ENCODE measurements at regions not wholly inside any gene's neighbourhood (a gene's known extent, or its start where the extent isn't known, plus 50 kb on each side); places are given as distances from the start of the nearest gene placed in this dataset.

GRCh38 chr5:126707080-126707479 lies 69.9 kb upstream of the LMNB1 start:
- DNase-seq, result no peak
- Histone ChIP-seq H3K27ac (ENCODE audit: low read depth, low read length) (no peak overlapping the region), H3K4me3 (ENCODE audit: low read length) (no peak overlapping the region), H3K36me3 (ENCODE audit: control insufficient read depth in 2 of 3, insufficient read depth in 3 of 3, low read length in 3 of 3) (no peaks in the 10 kb centered on the region), H3K27me3 (ENCODE audit: control insufficient read depth in 2 of 2, insufficient read depth in 2 of 2, low read length in 2 of 2) (no peaks in the 10 kb centered on the region), H3K4me1 (ENCODE audit: control insufficient read depth in 2 of 2, insufficient read depth in 2 of 2, low read length in 2 of 2) (no peaks in the 10 kb centered on the region), H3K9me3 (ENCODE audit: control insufficient read depth in 2 of 3, low read length in 3 of 3) (no peaks in the 10 kb centered on the region)
- CTCF ChIA-PET, result interaction anchor here (0.6 kb wide), 1 partner anchor 126 kb away, joined by 4 read pairs; no protein-coding TSS in a partner anchor
- POLR2A ChIA-PET, result no interaction called here
- Mint-ChIP-seq H3K4me3 (no peak overlapping the region), H3K27ac (no peak overlapping the region), H3K36me3 (peaks cover 0 to 5% (median 0%) of the 10 kb centered on the region in 5 donors), H3K4me1 (no peaks in the 10 kb centered on the region), H3K9me3 (peaks cover 0 to 6% (median 2%) of the 10 kb centered on the region in 11 donors), H3K27me3 (no peaks in the 10 kb centered on the region)
- ATAC-seq, result no peak
- intact Hi-C loops (cut with micrococcal nuclease), result no loop called here

DNA sequence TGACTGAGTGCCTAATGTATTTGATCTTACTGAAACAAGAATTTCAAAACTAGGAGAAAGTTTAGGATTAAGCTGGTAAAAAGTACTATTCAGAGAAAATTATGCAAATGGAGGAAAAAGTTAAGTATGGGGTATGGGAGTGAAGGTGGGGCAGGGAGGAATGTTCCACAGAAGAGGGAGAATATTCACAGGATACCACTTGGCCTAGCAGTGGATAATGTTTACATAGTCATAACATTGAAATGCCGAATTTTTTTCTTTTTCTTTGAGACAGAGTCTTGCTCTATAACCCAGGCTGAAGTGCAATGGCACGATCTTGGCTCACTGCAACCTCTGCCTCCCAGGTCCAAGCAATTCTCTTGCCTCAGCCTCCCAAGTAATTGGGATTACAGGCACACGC lies 61.2 kb upstream of the LMNB1 start:
- H3K4me3 Mint-ChIP-seq, result no peak overlapping the region
- POLR2A ChIA-PET, result no interaction called here

DNA sequence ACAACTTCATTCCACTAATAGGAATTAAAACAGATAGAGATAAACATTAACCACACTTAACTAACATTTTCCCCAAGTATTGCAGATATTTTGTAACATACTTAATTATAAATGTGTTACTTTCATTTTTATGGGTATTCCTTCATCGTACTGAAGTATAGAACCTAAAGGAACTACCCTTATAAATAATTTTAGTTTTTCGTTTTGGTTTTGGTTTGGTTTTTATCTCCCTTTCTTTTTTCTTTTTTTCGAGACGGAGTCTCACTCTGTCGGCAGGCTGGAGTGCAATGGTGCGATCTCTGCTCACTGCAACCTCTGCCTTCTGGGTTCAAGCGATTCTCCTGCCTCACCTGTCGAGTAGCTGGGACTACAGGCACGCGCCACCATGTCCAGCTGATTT lies 60.1 kb upstream of the LMNB1 start:
- DNase-seq (no peak), ATAC-seq (no peak)
- no peak overlapping the region for H3K27ac Mint-ChIP-seq
- Histone ChIP-seq H3K27ac (ENCODE audit: low read depth, low read length) (no peak overlapping the region), H3K4me1 (ENCODE audit: control insufficient read depth in 2 of 2, insufficient read depth in 2 of 2, low read length in 2 of 2) (peaks cover 0 to 3% of the 10 kb centered on the region in 2 donors), H3K27me3 (ENCODE audit: control insufficient read depth in 2 of 2, insufficient read depth in 2 of 2, low read length in 2 of 2) (no peaks in the 10 kb centered on the region), H3K4me3 (ENCODE audit: low read length) (no peak overlapping the region), H3K9me3 (ENCODE audit: control insufficient read depth in 2 of 3, low read length in 3 of 3) (no peaks in the 10 kb centered on the region), H3K36me3 (ENCODE audit: control insufficient read depth in 2 of 3, insufficient read depth in 3 of 3, low read length in 3 of 3) (no peaks in the 10 kb centered on the region)
- ChIA-PET CTCF (no interaction called here), POLR2A (no interaction called here)
- intact Hi-C loops (cut with micrococcal nuclease), result no loop called here
- H3K4me3 Mint-ChIP-seq, result no peak overlapping the region
- peaks cover 0 to 5% (median 0%) of the 10 kb centered on the region in 7 donors for H3K4me1 Mint-ChIP-seq
- H3K9me3 Mint-ChIP-seq, result peaks cover 0 to 5% (median 0%) of the 10 kb centered on the region in 11 donors
- H3K27me3 Mint-ChIP-seq, result peaks cover 0 to 4% (median 0%) of the 10 kb centered on the region in 5 donors
- H3K36me3 Mint-ChIP-seq, result peaks cover 0 to 2% (median 0%) of the 10 kb centered on the region in 5 donors

More for the DNA sequence above, 61.2 kb upstream of the LMNB1 start:
- intact Hi-C loops (cut with micrococcal nuclease), result no loop called here
- H3K27me3 Mint-ChIP-seq, result peaks cover 0 to 4% (median 0%) of the 10 kb centered on the region in 5 donors
- Histone ChIP-seq H3K27ac (ENCODE audit: low read depth, low read length) (no peak overlapping the region), H3K9me3 (ENCODE audit: control insufficient read depth in 2 of 3, low read length in 3 of 3) (no peaks in the 10 kb centered on the region), H3K27me3 (ENCODE audit: control insufficient read depth in 2 of 2, insufficient read depth in 2 of 2, low read length in 2 of 2) (no peaks in the 10 kb centered on the region), H3K4me3 (ENCODE audit: low read length) (no peak overlapping the region), H3K36me3 (ENCODE audit: control insufficient read depth in 2 of 3, insufficient read depth in 3 of 3, low read length in 3 of 3) (no peaks in the 10 kb centered on the region), H3K4me1 (ENCODE audit: control insufficient read depth in 2 of 2, insufficient read depth in 2 of 2, low read length in 2 of 2) (peaks cover 0 to 3% of the 10 kb centered on the region in 2 donors)
- CTCF ChIA-PET, result no interaction called here
- peaks cover 0 to 3% (median 0%) of the 10 kb centered on the region in 5 donors for H3K36me3 Mint-ChIP-seq
- DNase-seq (no peak), ATAC-seq (no peak)
- peaks cover 0 to 5% (median 0%) of the 10 kb centered on the region in 7 donors for H3K4me1 Mint-ChIP-seq
- peaks cover 0 to 5% (median 0%) of the 10 kb centered on the region in 11 donors for H3K9me3 Mint-ChIP-seq
- no peak overlapping the region for H3K27ac Mint-ChIP-seq

DNA sequence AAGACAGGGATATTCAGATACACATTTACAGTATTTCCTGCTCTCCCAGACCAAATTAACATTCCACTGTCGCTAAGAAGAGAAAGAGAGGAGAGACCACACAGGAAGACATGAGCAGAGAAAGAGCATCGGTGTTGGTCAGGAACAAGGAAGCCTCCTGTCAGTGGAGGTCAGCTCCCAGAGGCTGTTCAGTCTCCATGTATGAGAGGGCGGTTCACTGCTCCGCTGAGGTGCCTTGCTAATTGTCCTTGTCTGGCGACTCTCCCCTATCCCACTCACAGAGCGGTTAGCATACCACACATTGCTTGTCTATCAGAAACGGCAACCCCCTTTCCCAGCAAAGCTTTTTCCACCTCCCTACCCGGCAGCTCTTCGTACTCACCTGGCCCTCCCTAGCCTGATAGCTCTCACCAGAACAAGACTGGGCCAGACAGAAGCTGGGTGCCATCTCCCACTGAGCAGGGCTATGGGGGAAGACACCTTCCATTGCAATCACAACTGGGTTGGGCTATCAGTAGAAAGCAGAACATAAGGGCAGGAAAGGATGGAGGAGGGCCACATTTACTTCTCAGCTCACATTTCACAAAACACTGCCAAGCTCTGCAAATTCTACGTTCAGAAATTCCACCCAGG lies 58.6 kb upstream of the LMNB1 start:
- intact Hi-C loops (cut with micrococcal nuclease), result no loop called here

DNA sequence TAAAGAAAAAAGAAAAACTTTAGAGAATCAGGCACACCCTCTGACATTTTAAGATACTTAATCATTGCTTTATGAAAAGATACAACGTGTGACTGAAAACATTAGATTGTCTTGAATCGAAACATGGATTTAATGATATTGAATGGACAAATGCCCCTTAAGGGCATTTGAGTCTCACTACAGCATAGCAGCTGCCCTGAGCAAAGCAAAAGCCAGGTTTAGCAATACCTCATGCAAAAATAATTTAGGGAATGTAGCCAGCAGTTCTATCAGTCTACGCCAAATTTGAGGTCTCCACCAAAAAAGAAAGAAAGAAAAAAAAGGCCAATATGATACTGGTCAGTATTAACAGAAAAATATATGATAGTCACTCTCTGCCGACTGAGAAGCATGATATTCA lies 56.6 kb upstream of the LMNB1 start:
- Histone ChIP-seq H3K4me1 (ENCODE audit: control insufficient read depth in 2 of 2, insufficient read depth in 2 of 2, low read length in 2 of 2) (peaks cover 0 to 3% of the 10 kb centered on the region in 2 donors), H3K27me3 (ENCODE audit: control insufficient read depth in 2 of 2, insufficient read depth in 2 of 2, low read length in 2 of 2) (no peaks in the 10 kb centered on the region), H3K9me3 (ENCODE audit: control insufficient read depth in 2 of 3, low read length in 3 of 3) (no peaks in the 10 kb centered on the region), H3K36me3 (ENCODE audit: control insufficient read depth in 2 of 3, insufficient read depth in 3 of 3, low read length in 3 of 3) (no peaks in the 10 kb centered on the region), H3K27ac (ENCODE audit: low read depth, low read length) (no peak overlapping the region), H3K4me3 (ENCODE audit: low read length) (no peak overlapping the region)
- ChIA-PET CTCF (no interaction called here), POLR2A (no interaction called here)
- H3K4me3 Mint-ChIP-seq, result no peak overlapping the region
- peaks cover 0 to 2% (median 0%) of the 10 kb centered on the region in 5 donors for H3K27me3 Mint-ChIP-seq
- peaks cover 0 to 4% (median 0%) of the 10 kb centered on the region in 11 donors for H3K9me3 Mint-ChIP-seq
- no peak for DNase-seq
- no peak overlapping the region for H3K27ac Mint-ChIP-seq
- H3K4me1 Mint-ChIP-seq, result peaks cover 0 to 5% (median 0%) of the 10 kb centered on the region in 7 donors
- no peaks in the 10 kb centered on the region for H3K36me3 Mint-ChIP-seq
- no peak for ATAC-seq
- intact Hi-C loops (cut with micrococcal nuclease), result no loop called here

More for the DNA sequence above, 58.6 kb upstream of the LMNB1 start:
- Mint-ChIP-seq H3K4me1 (peaks cover 0 to 5% (median 0%) of the 10 kb centered on the region in 7 donors), H3K4me3 (no peak overlapping the region), H3K27ac (no peak overlapping the region), H3K36me3 (peaks cover 0 to 1% (median 0%) of the 10 kb centered on the region in 5 donors), H3K9me3 (peaks cover 0 to 2% (median 0%) of the 10 kb centered on the region in 11 donors), H3K27me3 (peaks cover 0 to 2% (median 0%) of the 10 kb centered on the region in 5 donors)
- H3K27ac ChIP-seq (ENCODE audit: low read depth, low read length), result no peak overlapping the region
- H3K27me3 ChIP-seq (ENCODE audit: control insufficient read depth in 2 of 2, insufficient read depth in 2 of 2, low read length in 2 of 2), result no peaks in the 10 kb centered on the region
- no peak overlapping the region for H3K4me3 ChIP-seq (ENCODE audit: low read length)
- no peaks in the 10 kb centered on the region for H3K9me3 ChIP-seq (ENCODE audit: control insufficient read depth in 2 of 3, low read length in 3 of 3)
- H3K4me1 ChIP-seq (ENCODE audit: control insufficient read depth in 2 of 2, insufficient read depth in 2 of 2, low read length in 2 of 2), result peaks cover 0 to 3% of the 10 kb centered on the region in 2 donors
- ATAC-seq (no peak), DNase-seq (no peak)
- ChIA-PET POLR2A (no interaction called here), CTCF (no interaction called here)
- H3K36me3 ChIP-seq (ENCODE audit: control insufficient read depth in 2 of 3, insufficient read depth in 3 of 3, low read length in 3 of 3), result no peaks in the 10 kb centered on the region

GRCh38 chr5:126723643-126724042 lies 53.3 kb upstream of the LMNB1 start:
- no peak for ATAC-seq
- Histone ChIP-seq H3K4me1 (ENCODE audit: control insufficient read depth in 2 of 2, insufficient read depth in 2 of 2, low read length in 2 of 2) (no peaks in the 10 kb centered on the region), H3K4me3 (ENCODE audit: low read length) (no peak overlapping the region), H3K27me3 (ENCODE audit: control insufficient read depth in 2 of 2, insufficient read depth in 2 of 2, low read length in 2 of 2) (no peaks in the 10 kb centered on the region), H3K27ac (ENCODE audit: low read depth, low read length) (no peak overlapping the region), H3K36me3 (ENCODE audit: control insufficient read depth in 2 of 3, insufficient read depth in 3 of 3, low read length in 3 of 3) (no peaks in the 10 kb centered on the region), H3K9me3 (ENCODE audit: control insufficient read depth in 2 of 3, low read length in 3 of 3) (no peaks in the 10 kb centered on the region)
- intact Hi-C loops (cut with micrococcal nuclease), result no loop called here
- POLR2A ChIA-PET, result no interaction called here
- Mint-ChIP-seq H3K36me3 (no peaks in the 10 kb centered on the region), H3K4me3 (no peak overlapping the region), H3K9me3 (peaks cover 0 to 4% (median 0%) of the 10 kb centered on the region in 11 donors), H3K27ac (no peak overlapping the region), H3K4me1 (no peaks in the 10 kb centered on the region), H3K27me3 (peaks cover 0 to 3% (median 0%) of the 10 kb centered on the region in 5 donors)
- CTCF ChIA-PET, result no interaction called here
- no peak for DNase-seq

Measured in naive thymus-derived CD4-positive, alpha-beta T cell (primary cell).